ENCODE measurements at regions not wholly inside any gene's neighbourhood (a gene's known extent, or its start where the extent isn't known, plus 50 kb on each side); places are given as distances from the start of the nearest gene placed in this dataset.
A peak's percentile ranks its signal among the peaks of the same experiment; 100 is the strongest.

DNA sequence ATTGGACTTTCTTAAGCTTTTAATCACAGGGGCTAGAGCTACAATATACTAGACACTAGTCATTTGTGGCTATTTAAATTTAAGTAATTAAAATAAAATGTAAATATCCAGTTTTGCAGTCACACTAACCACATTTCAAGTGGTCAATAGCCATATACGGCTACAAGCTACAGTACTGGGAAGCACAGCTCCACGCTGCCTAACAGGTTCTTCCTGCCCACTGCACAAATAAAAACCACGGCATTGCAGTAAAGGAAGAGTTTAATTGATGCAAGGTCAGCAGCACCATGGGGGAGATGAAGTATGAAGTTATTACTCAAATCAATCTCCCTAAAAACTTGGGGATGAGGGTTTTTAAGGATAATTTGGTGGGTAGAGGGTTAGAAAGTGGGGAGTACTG, 134.1 kb downstream of the LURAP1L start:
- no peak for DNase-seq (ENCODE audit: low read depth)
- no peak overlapping the region for H3K4me3 ChIP-seq (ENCODE audit: low read depth, low read length)
- TF ChIP-seq, protein P1, sequence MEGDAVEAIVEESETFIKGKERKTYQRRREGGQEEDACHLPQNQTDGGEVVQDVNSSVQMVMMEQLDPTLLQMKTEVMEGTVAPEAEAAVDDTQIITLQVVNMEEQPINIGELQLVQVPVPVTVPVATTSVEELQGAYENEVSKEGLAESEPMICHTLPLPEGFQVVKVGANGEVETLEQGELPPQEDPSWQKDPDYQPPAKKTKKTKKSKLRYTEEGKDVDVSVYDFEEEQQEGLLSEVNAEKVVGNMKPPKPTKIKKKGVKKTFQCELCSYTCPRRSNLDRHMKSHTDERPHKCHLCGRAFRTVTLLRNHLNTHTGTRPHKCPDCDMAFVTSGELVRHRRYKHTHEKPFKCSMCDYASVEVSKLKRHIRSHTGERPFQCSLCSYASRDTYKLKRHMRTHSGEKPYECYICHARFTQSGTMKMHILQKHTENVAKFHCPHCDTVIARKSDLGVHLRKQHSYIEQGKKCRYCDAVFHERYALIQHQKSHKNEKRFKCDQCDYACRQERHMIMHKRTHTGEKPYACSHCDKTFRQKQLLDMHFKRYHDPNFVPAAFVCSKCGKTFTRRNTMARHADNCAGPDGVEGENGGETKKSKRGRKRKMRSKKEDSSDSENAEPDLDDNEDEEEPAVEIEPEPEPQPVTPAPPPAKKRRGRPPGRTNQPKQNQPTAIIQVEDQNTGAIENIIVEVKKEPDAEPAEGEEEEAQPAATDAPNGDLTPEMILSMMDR (conservative IDR thresholded peaks at IDR 0.05; ENCODE audit: low read depth, low read length), result no peak

DNA sequence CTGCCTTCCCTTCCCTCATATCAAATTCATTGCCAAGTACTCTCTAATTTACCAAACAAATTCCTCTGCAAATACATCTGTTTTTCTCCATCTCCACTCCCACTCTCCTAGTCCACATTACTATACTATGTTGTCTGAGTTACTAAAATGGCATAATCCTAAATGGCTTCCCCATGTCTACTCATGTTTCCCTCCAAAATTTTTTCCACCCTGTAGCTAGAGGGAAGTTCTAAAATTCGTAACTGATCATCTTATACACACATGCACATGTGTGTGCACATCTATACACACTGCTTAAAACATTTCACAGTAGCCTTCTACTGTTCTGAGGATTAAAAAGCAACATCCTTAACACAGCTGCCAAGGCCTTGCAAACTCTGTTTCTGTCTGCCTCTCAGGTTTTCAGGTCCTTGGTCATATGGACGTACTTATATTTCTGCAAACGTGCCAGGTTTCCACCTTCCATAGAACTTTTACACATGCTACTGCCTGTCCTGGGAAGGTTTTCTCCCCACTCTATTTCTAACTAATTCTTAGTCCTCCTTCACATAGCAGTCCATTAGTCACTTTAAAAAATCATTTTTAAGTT, 140.6 kb downstream of the LURAP1L start:
- DNase-seq (ENCODE audit: low read depth), result no peak
- TF ChIP-seq, protein P1 (conservative IDR thresholded peaks at IDR 0.05; ENCODE audit: low read depth, low read length), result no peak
- H3K4me3 ChIP-seq (ENCODE audit: low read depth, low read length), result no peak overlapping the region

DNA sequence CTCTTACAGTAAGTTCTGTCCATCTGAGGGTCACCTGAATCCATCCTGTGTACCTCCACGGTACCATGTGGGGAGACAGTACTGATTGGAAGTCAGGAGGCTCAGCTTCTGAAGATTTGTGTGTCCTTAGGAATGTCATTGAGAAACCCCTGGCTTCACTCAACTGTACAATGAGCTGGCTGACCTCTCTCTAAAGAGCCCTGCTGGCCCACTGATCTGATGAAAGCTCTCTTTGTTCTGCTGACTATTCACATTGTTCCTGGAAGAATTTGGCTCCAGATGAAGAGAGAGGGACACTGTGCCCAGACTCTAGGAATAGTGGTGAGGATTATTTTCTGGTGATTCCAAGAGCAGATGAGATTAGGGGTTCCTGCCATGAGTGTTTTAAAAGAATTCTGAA, 141.2 kb downstream of the LURAP1L start:
- DNase-seq (ENCODE audit: low read depth), result peak; percentile 44
- TF ChIP-seq, protein P1 (conservative IDR thresholded peaks at IDR 0.05; ENCODE audit: low read depth, low read length), result no peak
- no peak overlapping the region for H3K4me3 ChIP-seq (ENCODE audit: low read depth, low read length)

DNA sequence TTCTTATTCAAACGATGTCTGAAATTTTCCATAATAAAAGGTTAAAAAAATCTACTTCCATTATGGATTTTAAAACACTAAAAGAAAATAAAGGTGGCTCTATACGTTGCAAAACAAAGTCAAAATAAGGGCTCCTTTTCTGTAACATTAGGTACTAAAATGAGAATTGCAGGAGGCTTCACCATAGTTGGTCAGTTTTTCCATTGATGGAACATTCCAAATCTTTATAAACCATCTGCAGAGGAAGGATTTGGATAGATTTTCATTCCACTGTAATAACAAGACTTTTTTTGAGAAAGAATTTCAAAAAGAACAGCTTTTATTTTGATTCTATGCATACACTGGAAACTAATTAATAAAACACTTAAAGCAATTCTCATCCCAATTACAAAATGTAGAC, 145.6 kb downstream of the LURAP1L start:
- H3K4me3 ChIP-seq (ENCODE audit: low read depth, low read length), result no peak overlapping the region
- TF ChIP-seq, protein P1 (conservative IDR thresholded peaks at IDR 0.05; ENCODE audit: low read depth, low read length), result no peak
- no peak for DNase-seq (ENCODE audit: low read depth)

DNA sequence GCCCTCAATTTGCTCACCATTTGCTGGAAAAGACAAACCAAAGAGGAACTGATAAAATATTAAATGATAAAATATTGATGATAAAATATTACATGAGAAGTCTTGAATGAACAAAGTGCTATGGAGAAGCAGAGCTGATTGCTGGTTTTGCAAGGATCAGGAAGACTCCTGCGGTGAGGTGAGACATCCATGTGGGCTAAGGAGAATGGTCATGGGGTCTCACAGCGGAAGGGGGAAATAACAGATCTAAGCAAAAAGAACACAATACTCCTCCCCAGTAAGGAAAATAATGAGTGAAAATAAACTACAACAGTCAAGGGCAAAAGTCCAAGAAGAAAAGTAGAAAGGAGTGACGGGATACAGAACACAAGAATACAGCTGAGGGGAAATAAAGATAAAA, 146.8 kb downstream of the LURAP1L start:
- TF ChIP-seq, protein P1 (conservative IDR thresholded peaks at IDR 0.05; ENCODE audit: low read depth, low read length), result no peak
- H3K4me3 ChIP-seq (ENCODE audit: low read depth, low read length), result no peak overlapping the region
- DNase-seq (ENCODE audit: low read depth), result no peak

DNA sequence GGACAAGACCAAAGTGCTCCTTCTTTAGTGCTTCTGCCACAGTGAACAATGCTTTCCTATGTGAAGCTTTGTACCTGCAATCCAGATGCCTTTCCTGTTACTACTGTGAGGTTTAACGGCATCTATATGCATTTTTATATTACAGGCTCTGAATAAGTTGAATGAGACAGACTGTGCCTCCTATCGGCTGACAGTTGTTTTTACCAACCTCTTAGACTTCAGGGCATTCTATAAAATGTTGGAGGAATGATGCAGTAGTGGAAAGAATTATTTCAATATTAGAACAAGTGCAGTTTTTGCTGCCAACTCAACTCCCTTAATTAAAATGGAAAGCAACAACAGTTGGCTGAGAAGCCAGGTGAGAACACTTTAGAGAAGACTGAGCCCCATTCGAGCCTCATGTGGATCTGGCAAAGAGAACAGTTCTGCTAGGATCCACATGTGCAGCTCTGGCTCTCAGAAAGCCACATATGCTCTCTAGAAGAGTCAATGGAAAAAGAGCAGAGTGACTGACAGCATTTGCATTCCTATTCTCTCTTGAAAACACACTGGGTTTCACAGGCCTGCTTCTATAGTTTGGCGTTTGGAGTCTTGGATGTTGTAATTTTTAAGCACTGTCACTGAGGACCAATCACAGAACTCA, 147.5 kb downstream of the LURAP1L start:
- DNase-seq (ENCODE audit: low read depth), result no peak
- TF ChIP-seq, protein P1 (conservative IDR thresholded peaks at IDR 0.05; ENCODE audit: low read depth, low read length), result no peak

DNA sequence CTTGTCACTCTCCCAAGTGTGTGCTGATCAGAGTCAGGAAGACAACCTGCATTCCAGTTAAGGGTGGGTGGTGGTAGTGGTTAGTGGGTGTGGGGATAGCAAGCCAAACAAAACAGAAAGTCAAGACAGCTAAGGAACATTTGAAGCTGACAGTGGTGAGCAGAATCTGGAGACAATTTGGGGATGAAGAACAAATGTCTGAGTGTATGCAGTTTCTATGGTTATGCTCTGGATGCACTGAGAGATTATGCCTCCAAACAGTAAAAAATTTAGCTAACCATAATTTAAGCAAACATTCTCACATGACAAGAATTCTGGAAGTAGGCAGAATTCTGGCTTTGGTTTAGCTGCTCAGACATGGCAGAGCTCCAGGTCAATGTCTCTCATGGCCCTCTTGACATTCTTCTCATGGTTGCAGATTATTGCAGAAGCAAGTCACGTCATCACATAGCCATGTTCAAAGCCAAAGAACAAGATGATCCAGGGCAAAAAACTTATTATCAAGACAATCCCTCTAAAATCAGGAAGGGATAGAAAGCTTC, 148.7 kb downstream of the LURAP1L start:
- no peak overlapping the region for H3K4me3 ChIP-seq (ENCODE audit: low read depth, low read length)
- TF ChIP-seq, protein P1 (conservative IDR thresholded peaks at IDR 0.05; ENCODE audit: low read depth, low read length), result no peak
- no peak for DNase-seq (ENCODE audit: low read depth)

More for the DNA sequence above, 147.5 kb downstream of the LURAP1L start:
- no peak overlapping the region for H3K4me3 ChIP-seq (ENCODE audit: low read depth, low read length)
